ENCODE measurements at regions not wholly inside any gene's neighbourhood (a gene's known extent, or its start where the extent isn't known, plus 50 kb on each side); places are given as distances from the start of the nearest gene placed in this dataset.

GRCh38 chr15:81523867-81524266, 149.9 kb upstream of the TMC3 start:
- no peak for TF ChIP-seq MYC (IDR thresholded peaks at IDR 0.05; ENCODE audit: low read depth, low read length)
- TF ChIP-seq CTCF (IDR thresholded peaks at IDR 0.05; ENCODE audit: low read depth, low read length), result no peak
- no peak for TF ChIP-seq POLR2A (IDR thresholded peaks at IDR 0.05; ENCODE audit: extremely low read depth, insufficient read length)

All from NB4 (cell line).